K562 (cell line): ENCODE measurements at regions not wholly inside any gene's neighbourhood (a gene's known extent, or its start where the extent isn't known, plus 50 kb on each side); places are given as distances from the start of the nearest gene placed in this dataset.

ENCODE experiments used
- E2F8 ChIP-seq: fragments of 450-650 bp; IDR thresholded peaks from 2 replicates; pipeline ENCODE4 v1.7.1; 2018; ENCODE audit warnings: mild to moderate bottlenecking, low read depth; ENCODE audit not compliant: partially characterized antibody
- NR2C2 ChIP-seq, 2 experiments: fragments of 200-800 bp in 1 of 2; sonication (Bioruptor generic) in 1 of 2; sonication (generic) in 1 of 2; formaldehyde crosslinking in 1 of 2; IDR thresholded peaks; 2 replicates each; pipeline versions ENCODE4 v1.6.1 to v1.8.0; 2016 to 2022; ENCODE audit warnings: mild to moderate bottlenecking in 1 of 2, missing compliant biosample characterization in 1 of 2, missing genetic modification characterization in 1 of 2, missing genetic modification reagents in 1 of 2
- NR3C1 ChIP-seq: sonication (generic); formaldehyde crosslinking; IDR thresholded peaks from 2 replicates; pipeline ENCODE4 v1.8.1; 2022; ENCODE audit warnings: missing genetic modification reagents
- RBFOX2 ChIP-seq: fragments of 200-400 bp; formaldehyde crosslinking; IDR thresholded peaks from 2 replicates; pipeline ENCODE4 v1.6.1; 2017; ENCODE audit warnings: low read depth, mild to moderate bottlenecking, low read length, moderate library complexity

GRCh38 chr18:78804206-78805030 is 175.2 kb upstream of the SALL3 start:
- TF ChIP-seq E2F8 (no peak), RBFOX2 (no peak), NR3C1 (CRISPR knock-in tag) (no peak), NR2C2 (CRISPR knock-in tag; IDR thresholded peaks at IDR 0.05) (no peak), NR2C2 (tag; IDR thresholded peaks at IDR 0.05) (no peak)
